ENCODE measurements at regions not wholly inside any gene's neighbourhood (a gene's known extent, or its start where the extent isn't known, plus 50 kb on each side); places are given as distances from the start of the nearest gene placed in this dataset.
"Not testable (repeated sequence)": the region's sequence is repeated elsewhere in the genome, so short reads cannot be mapped to it uniquely, and the experiment has no call there.

DNA sequence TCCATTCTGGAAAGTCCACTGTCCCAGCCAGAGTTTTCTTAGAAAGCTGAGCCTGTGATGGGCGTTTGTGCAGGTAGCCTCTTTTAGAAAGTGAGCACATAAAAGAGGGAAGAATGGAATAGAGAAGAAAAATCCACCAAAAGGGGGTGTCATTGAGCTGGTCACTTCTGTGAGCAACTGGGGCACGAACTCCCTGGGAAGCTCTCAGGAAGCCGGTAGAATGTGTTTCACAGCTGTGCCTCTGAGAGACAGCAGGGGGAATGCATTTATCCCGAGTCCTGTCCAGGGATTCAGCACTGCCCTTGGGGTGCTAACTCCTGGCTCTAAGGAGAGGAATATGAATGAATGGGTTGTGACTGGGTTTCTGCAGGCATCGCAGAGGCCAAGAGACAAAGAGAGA lies 73.8 kb upstream of the SPATA31A3 start:
- not testable (repeated sequence) for DNase-seq (ENCODE audit: low read depth); H3K27me3 ChIP-seq (ENCODE audit: control insufficient read depth, insufficient read depth, low read length); H3K4me3 ChIP-seq (ENCODE audit: low read depth, low read length); H3K36me3 ChIP-seq (ENCODE audit: control insufficient read depth, insufficient read depth, low read length)

- H3K27me3 ChIP-seq (ENCODE audit: control insufficient read depth, insufficient read depth, low read length); H3K36me3 ChIP-seq (ENCODE audit: control insufficient read depth, insufficient read depth, low read length): not testable (repeated sequence)
- DNase-seq (ENCODE audit: low read depth): peak; percentile 1
- peak overlapping the region; percentile 30 for H3K4me3 ChIP-seq (ENCODE audit: low read depth, low read length)
Measured at GRCh38 chr9:67058898-67059715, 66.8 kb upstream of the SPATA31A3 start.
